Left lung (tissue), 4 donors: ENCODE measurements at regions not wholly inside any gene's neighbourhood (a gene's known extent, or its start where the extent isn't known, plus 50 kb on each side); places are given as distances from the start of the nearest gene placed in this dataset.

Source experiments
- ATAC-seq: fragments of 200-7000 bp; cut with Tn5 transposase; one replicate; pipeline ENCODE4 v1.9.1; 2020; ENCODE audit warnings: moderate library complexity
- DNase-seq, 4 donors: peaks; one replicate each; pipeline ENCODE4 v3.0.0-alpha.2; 2013 to 2020
- H3K27ac ChIP-seq, 2 donors: fragments of 200-600 bp; sonication (generic) in 1 of 2; one replicate each; pipeline versions ENCODE4 v1.5.0 to v1.8.0; 2020 to 2021
- H3K27me3 ChIP-seq, 2 donors: fragments of 200-600 bp; sonication (generic) in 1 of 2; one replicate each; pipeline versions ENCODE4 v1.5.0 to v1.8.0; 2020 to 2021
- H3K36me3 ChIP-seq, 2 donors: fragments of 200-600 bp; sonication (generic) in 1 of 2; one replicate each; pipeline versions ENCODE4 v1.5.0 to v1.8.0; 2020 to 2021
- H3K4me1 ChIP-seq, 2 donors: fragments of 200-600 bp; one replicate each; pipeline ENCODE4 v1.8.0; 2021
- H3K4me3 ChIP-seq, 2 donors: fragments of 200-600 bp; sonication (generic) in 1 of 2; one replicate each; pipeline versions ENCODE4 v1.5.0 to v1.8.0; 2020 to 2021; ENCODE audit warnings: mild to moderate bottlenecking in 1 of 2
- H3K9me3 ChIP-seq, 2 donors: fragments of 200-600 bp; sonication (generic) in 1 of 2; one replicate each; pipeline versions ENCODE4 v1.5.0 to v1.8.0; 2020 to 2021
- intact Hi-C, 2 donors: fragments of 100-400 bp; cut with DNase I; formaldehyde crosslinking; loops; one replicate each; pipeline versions ENCODE4 v1.11.2 to v1.14.2; 2022
- TF ChIP-seq, protein P1 (sequence below), 2 donors: fragments of 200-600 bp; sonication (generic) in 1 of 2; IDR thresholded peaks; one replicate each; pipeline versions ENCODE4 v1.5.0 to v1.8.0; 2021; ENCODE audit warnings: antibody characterized with exemption in 2 of 2
- donor health status: DM: no; HTN: yes; CAD: no.
- donor health status: DM: no; HTN: no; CAD: no.

- no peak for DNase-seq
- Histone ChIP-seq H3K27me3 (no peaks in the 10 kb centered on the region), H3K36me3 (no peaks in the 10 kb centered on the region), H3K4me1 (no peaks in the 10 kb centered on the region), H3K4me3 (no peak overlapping the region), H3K27ac (no peak overlapping the region), H3K9me3 (no peaks in the 10 kb centered on the region)
- intact Hi-C loops: no loop called here
- TF ChIP-seq, protein P1, sequence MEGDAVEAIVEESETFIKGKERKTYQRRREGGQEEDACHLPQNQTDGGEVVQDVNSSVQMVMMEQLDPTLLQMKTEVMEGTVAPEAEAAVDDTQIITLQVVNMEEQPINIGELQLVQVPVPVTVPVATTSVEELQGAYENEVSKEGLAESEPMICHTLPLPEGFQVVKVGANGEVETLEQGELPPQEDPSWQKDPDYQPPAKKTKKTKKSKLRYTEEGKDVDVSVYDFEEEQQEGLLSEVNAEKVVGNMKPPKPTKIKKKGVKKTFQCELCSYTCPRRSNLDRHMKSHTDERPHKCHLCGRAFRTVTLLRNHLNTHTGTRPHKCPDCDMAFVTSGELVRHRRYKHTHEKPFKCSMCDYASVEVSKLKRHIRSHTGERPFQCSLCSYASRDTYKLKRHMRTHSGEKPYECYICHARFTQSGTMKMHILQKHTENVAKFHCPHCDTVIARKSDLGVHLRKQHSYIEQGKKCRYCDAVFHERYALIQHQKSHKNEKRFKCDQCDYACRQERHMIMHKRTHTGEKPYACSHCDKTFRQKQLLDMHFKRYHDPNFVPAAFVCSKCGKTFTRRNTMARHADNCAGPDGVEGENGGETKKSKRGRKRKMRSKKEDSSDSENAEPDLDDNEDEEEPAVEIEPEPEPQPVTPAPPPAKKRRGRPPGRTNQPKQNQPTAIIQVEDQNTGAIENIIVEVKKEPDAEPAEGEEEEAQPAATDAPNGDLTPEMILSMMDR (IDR thresholded peaks at IDR 0.05): no peak
- ATAC-seq: no peak
These were observed 128.5 kb upstream of the FANCL start for GRCh38 chr2:58369594-58369993.

DNA sequence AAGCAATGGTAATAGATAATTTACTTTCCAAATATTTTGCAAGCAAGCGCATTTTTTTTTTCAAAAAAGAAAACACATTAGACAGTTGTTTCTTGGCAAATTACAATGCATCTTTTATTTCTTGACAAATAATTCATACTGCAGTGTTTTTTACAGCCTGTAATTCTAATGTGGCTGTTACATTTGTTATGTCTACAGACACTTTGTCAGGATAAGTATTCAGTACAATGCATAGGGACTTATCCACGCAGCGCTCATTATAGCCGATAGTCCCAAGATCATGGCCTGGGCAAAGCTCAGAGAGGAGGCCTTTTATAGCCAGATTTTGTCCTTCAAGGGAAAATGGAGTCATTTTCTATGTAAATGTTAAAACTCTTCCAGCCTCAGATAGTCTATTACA lies 123.0 kb upstream of the FANCL start:
- DNase-seq: peak in 2 of 4 donors; percentile 10 to 13

DNA sequence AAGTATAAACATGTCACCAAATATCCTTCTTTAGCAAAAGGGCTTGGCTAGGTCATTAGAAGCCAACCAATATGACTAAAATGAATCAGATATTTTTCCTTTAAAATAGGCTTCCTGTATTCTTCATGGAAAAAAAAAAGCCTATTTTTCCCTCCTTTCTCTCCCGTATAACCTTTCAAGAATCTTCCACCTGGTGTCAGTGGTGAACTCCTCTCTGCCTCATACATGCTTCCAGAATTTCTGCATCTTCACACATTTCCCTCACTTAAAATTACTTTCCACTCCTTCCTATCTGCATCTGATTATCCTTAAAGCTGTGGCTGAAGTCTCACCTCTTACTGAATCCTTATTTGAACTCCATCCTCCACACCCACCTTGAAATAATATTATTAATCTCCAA lies 116.9 kb upstream of the FANCL start:
- Histone ChIP-seq H3K27me3 (no peaks in the 10 kb centered on the region), H3K9me3 (no peaks in the 10 kb centered on the region), H3K4me1 (no peaks in the 10 kb centered on the region), H3K4me3 (no peak overlapping the region), H3K27ac (no peak overlapping the region), H3K36me3 (no peaks in the 10 kb centered on the region)
- no peak for ATAC-seq
- TF ChIP-seq, protein P1 (IDR thresholded peaks at IDR 0.05): no peak
- no peak for DNase-seq
- intact Hi-C loops: no loop called here

More for the DNA sequence above, 123.0 kb upstream of the FANCL start:
- H3K27me3 ChIP-seq: no peaks in the 10 kb centered on the region
- no peaks in the 10 kb centered on the region for H3K4me1 ChIP-seq
- ATAC-seq: no peak
- no peak overlapping the region for H3K27ac ChIP-seq
- no peaks in the 10 kb centered on the region for H3K36me3 ChIP-seq
- TF ChIP-seq, protein P1 (IDR thresholded peaks at IDR 0.05): no peak
- no peaks in the 10 kb centered on the region for H3K9me3 ChIP-seq
- H3K4me3 ChIP-seq: no peak overlapping the region
- intact Hi-C loops: no loop called here

DNA sequence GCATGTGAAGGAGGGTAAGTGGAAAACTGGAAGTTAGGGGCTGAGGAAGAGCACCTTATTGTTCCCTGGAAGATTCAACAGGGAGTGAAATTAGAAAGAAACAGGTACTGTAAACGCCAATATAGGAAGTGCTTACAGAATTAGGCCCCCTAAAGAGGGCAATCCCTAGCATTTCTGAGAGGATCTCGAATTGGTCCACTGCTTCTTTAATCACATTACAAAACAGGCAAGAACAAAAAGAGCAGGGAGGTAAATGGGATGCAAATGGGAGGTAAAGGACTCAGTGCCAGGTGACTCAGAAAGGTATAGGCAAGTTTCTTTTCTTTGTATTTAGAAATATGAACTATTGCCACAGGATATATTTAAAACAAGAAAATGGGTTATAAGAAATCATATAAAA lies 116.4 kb upstream of the FANCL start:
- TF ChIP-seq, protein P1 (IDR thresholded peaks at IDR 0.05): no peak
- intact Hi-C loops: no loop called here
- no peaks in the 10 kb centered on the region for H3K27me3 ChIP-seq
- H3K27ac ChIP-seq: no peak overlapping the region
- H3K9me3 ChIP-seq: no peaks in the 10 kb centered on the region
- DNase-seq: no peak
- ATAC-seq: no peak
- H3K36me3 ChIP-seq: no peaks in the 10 kb centered on the region
- H3K4me1 ChIP-seq: no peaks in the 10 kb centered on the region
- H3K4me3 ChIP-seq: no peak overlapping the region

GRCh38 chr2:58354230-58354629 lies 113.1 kb upstream of the FANCL start:
- no peaks in the 10 kb centered on the region for H3K9me3 ChIP-seq
- intact Hi-C loops: no loop called here
- no peaks in the 10 kb centered on the region for H3K4me1 ChIP-seq
- TF ChIP-seq, protein P1 (IDR thresholded peaks at IDR 0.05): no peak
- no peak for DNase-seq
- H3K4me3 ChIP-seq: no peak overlapping the region
- H3K36me3 ChIP-seq: no peaks in the 10 kb centered on the region
- ATAC-seq: no peak
- H3K27ac ChIP-seq: no peak overlapping the region
- no peaks in the 10 kb centered on the region for H3K27me3 ChIP-seq
